ENCODE measurements at regions not wholly inside any gene's neighbourhood (a gene's known extent, or its start where the extent isn't known, plus 50 kb on each side); places are given as distances from the start of the nearest gene placed in this dataset.
A peak's percentile ranks its signal among the peaks of the same experiment; 100 is the strongest.

DNA sequence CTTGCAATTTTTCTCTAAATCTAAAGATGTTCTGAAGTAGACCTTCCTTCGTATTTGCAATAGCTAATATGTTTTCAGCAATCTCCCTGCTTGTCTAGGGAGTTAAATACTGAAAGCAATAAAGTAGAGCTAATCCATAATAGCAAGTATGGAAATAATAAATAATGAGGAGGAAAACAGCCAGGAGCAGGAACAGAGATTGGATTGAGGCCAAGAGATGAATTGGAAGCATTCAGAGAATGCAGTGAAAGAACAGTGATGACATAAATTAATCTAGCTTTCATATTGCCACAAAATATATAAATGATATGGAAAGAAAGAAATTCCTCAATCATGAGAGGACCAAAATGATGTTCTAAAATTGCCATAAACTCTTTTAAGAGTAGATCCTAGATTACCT, 679.7 kb downstream of the METTL4 start:
- DNase-seq, result peak; percentile 48

DNA sequence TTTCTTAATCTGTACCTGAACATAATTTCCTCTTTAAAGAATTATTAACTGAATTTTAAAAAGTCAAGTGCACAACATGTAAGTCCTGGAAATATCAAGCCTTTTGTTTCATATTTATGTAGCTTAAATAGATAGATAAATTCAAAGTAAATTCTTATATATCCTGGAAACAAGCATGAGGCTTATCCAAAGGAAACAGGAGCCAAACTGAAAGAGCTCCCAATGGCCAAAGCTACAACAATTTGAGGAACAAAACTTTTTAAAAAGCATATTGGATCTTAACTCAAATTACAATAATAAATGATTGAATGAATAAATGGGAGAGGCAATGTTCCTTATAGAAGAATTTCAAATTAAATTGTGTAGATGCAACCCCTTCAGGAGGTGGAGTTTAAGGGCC, 679.1 kb downstream of the METTL4 start:
- DNase-seq, result no peak

DNA sequence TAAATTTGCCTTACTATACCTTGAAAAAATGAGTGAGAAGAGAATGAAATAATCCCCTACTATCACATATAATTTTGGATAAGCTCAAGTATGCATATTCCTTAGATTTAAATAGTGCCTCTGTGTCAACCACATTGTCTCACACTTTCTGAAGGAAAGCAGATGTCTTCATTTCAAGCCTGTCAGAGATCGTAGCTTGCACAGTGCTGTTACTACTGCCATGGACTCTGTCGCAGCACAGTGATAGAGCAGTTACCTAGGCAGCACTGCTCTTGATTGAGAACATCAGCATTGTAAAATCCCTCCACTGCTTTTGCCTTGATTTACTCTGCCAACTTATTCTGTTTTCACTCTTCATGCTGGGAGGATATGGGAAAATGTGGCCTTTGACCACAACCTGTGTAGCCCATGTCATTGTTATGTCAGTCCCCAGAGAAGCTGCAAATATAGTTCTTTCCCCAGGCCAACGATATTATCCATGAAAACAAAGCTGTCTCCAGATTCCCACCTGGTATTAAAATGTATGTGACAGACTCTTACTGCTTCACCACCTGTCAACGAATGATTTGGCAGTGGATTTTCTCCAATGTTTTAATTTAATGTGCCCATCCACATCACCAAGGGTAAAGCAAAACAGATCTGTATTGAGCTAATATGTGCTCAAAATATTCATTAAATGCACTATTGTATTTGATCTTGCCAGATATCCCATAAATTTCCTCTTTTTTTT, 675.7 kb downstream of the METTL4 start:
- DNase-seq, result no peak

DNA sequence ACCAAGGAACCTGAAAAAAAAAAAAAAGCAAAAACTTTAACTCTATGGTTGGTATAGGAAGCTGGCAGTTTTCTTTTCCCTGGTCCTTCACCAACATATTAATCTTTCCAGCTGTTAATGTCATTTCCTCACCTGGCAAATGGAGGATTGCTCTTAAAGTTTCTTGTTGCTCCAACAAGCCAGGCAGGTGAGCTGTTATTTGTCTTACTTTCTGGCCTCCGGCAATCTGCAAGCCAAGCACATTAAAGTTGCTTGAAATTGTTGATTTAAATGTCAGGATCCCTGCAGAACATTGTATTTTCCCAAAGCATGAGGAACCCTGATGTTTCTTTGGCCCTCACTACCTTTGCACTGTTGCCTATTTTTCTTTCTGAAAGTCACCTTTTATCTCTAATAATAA, 664.9 kb downstream of the METTL4 start:
- DNase-seq, result no peak

DNA sequence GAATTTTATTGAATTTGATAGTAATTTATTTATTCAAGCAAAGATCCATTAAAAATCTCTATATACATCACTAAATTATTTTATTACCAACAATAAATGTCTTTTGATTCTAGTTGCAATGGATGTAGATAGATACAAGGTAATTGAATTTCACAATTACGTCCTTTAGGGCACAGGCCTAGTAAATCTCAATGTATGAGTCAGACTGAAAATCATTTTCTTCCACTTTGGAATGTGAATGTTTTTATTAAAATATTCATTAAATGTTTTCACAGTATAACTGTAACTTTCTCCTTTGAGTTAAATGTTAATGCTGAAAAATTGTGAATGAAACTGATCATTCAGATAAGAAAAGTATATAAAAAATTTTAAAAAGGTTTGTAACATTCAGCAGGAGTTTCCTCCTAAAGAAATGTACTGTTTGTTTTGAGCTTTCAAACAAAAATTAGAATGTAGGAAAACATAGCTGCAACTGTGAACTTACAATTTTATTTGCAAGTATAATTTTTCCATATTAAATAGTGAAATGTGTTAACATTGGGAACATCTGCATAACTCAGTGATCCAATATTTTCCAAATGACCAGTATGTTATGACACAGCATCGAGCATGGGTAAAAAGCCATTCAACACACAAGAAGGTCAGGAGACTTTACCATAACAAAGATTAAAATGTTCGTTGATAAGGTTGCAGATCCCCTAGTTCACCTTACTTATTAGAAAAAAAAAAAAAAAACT, 663.7 kb downstream of the METTL4 start:
- DNase-seq, result no peak

DNA sequence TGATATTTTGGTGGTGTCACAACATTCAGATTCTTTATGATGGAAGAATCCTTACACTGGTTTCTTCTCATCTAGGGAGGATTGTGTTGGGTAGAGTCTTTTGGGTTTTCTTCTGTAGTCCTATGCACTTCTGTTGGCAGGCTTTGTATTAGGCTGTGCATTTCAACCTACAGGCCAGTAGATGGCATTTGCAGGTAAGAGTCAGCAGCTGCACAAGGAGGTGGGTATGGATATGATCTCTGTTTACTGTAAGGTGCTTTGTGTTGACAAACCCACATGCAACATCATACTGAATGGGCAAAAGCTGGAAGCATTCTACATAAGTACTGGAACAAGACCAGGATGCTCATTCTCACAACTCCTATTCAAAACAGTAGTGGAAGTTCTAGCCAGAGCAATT, 656.8 kb downstream of the METTL4 start:
- DNase-seq, result peak; percentile 13

DNA sequence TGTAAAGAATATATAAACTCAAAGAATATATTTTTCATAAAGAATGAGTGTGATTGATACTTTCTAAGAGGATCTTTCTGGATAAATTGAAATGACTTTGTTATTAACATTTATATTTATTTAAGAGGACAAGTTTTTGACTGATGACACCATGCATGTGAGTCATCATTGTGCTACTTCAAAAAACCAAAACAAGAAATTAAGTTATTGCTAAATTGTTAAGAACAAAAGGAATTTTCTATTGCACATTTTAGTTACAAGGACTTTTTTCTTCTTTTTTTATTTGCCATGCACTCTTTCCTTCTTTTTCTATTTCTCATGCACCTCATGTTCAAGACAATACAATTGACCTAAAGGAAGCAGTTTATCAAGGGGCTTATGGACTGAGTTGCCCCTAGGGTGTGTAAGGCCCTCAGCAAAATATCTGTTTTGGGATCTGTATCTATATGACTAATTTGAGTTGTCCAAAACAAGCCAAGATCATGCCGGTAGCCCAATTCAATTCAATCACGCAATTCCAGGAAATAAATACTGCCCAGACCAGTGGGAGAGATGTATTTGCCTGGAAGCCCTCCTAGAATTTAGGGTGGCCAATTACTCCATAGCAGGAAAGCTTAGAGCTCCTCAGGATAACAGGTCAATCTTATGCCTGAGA, 654.3 kb downstream of the METTL4 start:
- no peak for DNase-seq

DNA sequence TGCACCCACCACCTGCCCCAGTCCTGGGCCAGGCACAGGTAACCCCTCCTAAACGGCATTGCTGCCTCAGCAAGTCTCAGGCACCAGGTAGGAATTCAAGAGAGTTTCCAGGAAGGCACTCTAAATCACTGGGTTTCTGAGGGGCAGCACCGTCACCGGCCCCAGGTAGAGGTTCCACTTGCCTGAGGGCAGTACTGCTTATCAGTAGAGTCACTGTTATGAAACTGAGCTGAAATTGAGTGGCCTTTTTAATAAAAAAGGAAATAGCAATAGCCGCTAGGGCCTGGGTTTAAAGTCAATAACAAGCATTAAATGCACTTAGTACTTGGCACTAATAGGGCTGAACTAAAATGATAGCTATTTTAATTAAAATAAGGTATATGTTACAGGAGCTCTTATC, 653.7 kb downstream of the METTL4 start:
- DNase-seq, result no peak

DNA sequence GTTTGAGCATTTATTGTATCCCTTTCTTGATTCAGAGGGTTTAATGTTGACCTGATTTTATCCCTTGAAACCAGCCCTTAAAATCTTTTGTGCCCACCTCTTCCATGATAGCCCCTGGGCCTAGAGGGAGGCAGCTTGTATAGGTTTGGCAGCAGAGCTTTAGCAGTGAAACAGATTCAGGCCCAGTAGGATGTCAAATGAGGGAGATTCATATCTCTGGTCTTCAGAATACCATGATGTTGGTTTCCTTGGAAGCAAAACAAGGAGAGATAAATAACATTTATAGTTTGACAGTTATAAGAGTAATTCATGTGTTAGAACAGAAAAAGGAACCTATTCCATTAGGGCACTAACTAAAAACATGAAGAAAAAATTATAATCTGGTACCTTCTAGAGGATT, 649.2 kb downstream of the METTL4 start:
- DNase-seq, result no peak

DNA sequence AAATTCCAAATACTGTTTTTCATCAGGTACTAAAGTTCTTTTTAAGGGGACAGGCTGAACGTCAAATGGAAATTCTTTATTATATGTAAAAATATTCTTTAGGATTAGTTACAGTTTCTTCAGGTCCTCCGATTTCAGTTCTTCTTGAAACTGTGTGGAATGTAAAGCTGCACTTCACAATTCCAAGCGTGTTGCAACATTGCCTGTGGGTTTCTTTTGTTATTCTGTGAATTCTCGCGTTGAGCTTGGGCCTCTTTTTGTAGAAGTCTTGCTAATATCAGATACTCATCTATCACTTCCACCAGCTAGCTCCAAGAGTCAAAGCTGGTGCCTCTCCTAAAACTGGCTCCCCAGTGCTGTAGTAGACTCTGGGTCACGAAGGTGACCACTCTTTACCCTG, 642.6 kb downstream of the METTL4 start:
- no peak for DNase-seq

DNA sequence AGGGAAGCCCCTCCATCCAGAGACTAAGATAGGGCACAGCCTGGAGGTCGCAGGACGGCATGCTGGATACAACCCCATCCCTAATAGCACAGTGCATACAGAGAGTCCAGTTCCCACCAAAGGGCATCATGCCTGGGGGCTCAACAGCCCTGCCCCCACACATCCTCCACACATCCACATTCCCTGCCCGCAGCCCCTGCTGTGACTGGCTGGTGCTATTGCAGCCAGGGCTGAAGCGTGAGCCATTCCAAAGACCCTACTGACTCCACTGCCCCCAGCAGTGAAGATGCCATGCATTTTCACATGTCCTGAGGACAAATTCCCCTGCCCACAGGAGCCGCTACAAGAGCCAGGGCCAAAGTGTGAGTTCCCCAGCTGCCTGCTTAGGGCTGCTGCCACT, 641.6 kb downstream of the METTL4 start:
- no peak for DNase-seq

DNA sequence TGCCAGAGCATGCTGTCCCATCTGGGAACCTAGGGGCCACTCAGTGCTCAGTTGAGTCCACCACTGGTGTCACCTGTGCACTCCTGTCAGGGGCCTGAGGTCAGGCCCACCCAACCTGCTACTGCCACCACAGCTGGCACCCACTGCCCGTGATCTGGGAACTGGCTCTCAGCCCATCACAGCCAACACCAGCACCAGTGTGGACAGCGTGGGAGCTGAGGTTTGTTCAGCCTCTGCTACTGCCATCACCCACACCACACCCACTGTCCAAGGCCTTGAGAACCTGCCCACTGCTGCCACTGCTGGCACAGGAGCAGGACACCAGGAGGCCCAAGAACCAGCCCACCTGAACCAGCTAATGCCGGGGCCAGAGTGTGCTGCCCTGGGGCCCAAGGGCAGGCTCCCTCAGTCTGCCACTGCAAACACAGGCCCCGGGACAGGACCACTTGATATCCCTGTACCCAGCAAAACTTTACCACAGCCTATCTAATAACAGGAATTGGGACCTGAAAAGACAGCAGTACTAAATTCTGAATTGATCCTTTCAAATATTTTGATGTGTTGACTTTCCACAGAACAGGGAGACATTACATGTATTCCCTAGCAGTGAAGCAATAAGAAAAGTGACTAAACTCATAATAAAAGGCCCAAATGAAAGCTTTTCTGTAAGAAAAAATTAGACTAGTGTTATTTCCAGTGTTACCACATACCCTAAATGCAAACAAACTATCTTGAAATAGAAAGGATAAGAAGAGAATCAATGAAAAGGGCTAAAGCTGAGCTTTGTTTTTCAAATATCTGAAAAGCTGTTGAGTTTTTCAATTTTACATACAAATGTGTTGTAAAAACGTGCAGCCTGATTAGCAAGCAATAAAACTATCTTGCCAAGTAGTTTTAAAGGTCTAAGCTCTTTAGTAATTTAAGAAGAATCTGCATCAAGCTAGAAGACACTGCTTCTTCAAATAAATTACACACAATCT, 640.7 kb downstream of the METTL4 start:
- no peak for DNase-seq

DNA sequence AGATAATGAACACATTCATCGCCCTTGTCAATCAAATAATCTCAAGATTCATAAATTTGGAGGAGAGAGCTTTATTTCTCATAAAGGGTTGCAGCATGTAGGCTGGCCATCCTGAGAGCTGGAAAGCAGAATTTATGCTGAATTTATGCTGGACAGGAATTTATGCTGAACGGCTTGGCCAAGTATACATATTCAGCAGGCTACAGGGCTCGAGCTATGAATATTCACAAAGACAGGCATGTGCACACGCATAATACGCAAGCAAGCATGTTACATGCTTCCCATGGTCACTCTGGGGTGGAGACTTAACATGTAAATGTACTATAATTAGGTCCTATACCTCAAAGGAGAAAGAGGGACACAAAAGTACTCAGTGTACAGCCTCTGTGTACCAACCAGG, 618.8 kb downstream of the METTL4 start:
- DNase-seq, result no peak

DNA sequence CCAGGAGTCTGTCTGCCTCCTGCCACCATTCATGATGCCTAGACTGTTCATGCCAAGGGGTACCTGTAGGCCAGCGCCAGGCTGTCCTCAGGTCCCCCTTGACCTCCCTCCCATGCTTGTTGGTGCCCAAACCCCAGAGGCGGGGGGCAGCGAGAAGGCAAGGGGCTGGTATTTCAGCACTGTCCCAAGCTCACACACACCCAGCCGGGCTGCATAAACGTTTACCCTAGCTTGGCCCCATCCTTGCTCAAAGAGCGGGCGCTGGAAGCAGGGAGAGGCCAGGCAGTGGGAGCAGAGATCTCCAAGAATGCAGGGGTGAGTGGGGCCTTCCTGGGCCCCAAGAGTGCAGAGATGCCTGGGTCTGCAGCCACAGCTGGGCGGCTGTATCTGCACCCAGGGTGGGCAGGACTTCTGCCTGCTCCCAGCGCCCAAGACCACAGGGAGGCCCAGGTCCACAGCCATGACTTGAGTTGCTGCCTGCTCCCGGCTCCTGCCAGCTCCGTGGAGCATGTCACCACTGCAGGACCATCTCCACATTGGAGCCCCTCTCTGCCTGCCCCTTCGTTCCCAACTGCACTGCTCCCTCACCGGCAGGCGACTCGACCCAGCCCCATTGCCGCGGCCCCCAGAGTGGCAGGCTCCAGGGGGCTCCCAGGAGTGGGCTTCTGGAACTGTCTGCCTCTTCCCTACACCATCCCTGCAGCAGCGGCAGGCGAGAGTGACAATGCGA, 616.6 kb downstream of the METTL4 start:
- DNase-seq, result no peak

DNA sequence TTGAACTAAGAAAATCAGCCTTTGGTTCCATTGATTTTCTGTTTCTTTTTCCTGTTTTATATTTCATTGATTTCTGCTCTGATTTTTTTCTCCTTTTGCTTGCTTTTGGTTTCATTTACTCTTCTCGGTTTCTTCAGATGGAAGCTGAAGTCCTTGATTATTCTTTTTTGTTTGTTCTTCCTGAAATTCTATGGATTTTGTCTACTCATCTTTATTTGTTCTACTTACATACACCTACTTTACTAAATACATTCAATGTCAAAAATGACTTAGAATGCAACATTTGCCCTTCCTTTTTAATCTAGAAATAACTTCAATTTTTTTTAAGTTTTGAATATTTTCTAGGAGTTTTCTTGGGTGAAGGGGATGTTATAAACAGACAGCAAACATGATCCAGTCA, 612.5 kb downstream of the METTL4 start:
- DNase-seq, result no peak

DNA sequence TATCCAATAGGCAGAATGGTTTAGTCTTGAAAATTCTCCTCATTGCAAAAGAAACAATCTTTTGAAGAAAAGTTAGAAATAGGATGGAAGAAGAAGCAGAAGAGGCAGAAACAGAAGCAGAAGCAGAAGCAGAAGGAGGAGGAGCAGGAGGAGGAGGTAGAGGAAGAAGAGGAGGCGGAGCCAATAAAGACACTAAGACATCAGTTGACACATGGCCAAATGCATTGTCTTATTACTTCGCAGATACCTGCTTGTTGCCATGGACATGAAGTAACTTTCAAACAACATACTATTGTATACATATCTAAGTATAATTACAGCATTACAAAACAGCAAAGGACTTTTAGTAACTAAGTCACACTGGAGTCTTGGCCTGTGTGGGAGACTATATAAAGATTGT, 606.3 kb downstream of the METTL4 start:
- no peak for DNase-seq

DNA sequence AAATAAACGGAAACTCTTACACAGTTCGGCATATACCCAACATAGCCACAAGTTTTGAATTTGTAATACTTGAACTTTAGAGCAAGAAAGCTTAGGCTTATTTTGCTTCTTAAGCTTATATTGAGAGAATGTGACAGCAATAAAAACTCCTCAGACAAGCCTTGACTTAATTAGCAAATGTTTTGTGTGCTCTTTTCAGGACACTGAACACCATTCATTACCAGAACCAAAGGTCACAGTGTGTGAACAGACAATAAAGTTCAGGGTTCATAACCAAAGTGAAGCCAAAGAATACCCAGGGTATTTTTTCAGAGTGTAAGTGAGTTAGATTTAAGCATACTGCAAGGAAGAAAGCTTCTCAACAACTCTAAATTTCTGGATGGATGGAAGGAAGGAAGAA, 605.8 kb downstream of the METTL4 start:
- no peak for DNase-seq

DNA sequence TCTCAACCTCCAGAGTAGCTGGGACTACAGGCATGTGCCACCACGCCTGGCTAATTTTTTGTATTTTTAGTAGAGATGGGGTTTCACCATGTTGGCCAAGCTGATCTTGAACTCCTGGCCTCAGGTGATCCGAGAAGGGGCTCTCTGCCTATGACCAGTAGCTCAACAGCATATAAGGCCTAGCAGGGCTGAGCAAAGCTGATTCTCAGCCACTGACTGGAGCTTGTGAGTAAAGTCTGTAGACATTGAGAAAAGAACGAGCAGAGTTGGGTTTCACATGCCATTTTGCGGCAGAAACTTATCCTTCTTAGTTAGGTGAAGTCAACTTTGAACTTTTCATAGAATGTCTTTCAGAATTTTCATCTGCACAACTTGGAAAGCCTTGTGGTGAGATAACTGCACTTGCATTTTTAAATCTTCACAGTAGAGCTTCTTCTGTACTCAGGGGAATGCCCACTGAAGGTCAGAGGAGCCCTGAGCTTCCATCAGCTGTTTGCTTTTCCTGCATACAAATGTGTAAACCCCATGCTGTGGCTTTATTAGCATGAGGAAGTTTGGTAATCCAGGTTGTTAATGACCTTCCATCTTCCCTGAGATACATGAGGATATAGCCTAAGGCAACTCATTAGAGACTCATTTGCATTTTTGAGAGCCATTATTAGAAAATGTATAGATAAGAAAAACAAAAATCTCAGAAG, 602.4 kb downstream of the METTL4 start:
- DNase-seq, result no peak

DNA sequence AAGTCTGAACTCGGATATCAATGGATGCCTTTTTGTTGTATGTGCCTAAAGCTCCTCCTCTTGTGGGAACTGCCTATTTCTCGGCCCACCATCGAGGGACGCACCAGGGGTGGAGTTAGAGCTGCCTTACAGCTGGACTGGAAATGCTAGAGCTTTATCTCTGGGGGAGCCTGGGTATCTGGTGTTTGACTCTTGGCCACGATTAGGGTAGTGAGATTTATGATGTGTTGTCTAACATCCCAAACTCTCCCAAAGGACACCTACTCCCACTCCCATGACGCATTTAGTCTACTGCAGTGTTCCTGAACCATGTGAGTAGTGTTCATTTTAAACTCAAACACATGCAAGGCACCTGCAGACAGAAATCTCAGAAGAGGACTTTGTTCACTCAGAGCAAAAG, 594.8 kb downstream of the METTL4 start:
- no peak for DNase-seq

DNA sequence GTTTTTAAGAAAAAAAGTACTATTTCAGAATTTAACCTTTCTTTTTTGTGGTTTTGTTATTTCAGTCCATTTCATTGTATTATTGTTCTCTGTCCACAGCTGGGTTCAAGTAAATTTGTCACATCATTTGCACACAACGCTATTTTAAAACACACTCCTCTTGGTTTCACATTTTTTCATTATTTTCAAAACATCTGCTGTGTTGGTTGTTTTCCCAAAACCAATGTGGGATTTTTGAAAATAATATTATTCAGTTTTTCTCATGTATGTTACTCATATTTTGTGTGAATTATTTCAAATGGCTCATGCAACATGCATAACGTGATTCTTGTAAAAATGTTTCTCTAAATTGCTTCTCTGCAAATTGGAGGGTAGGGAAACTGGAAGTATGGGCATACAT, 589.2 kb downstream of the METTL4 start:
- DNase-seq, result no peak

DNA sequence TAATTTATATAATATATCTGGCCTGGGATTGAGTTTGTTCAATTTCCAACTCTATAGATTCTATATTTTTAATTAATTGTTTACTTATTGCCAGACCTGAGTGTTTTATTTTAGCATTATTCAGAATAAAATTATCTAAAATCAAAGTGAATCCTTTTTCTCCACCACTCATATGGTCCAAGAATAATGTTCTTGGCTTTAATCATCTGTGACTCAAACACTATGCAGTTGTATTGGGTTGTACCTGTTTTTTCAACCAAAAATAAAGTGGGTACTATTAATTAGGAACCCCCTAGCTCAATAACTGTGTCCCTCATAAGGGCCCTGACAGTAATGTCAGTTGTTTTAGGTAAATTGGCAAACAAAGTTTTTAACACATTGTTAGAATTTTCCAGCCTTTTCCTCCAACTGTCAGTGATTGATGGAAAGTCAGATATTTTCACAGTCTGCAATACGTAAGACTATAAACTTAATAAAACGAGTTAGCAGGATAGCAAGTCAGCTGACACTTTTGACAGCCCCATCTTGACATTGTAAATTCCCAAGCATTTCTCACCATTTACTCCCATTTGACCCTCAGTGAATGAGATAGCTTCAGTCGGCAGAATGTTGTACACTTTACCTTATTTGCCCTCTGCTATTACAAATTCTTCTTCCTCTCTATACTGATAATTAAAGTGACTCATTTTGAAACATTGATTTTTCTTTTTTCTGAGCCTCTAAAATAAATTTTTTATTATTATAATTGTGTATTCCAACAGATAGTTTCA, 587.4 kb downstream of the METTL4 start:
- no peak for DNase-seq
